CD4-positive, alpha-beta T cell (primary cell): ENCODE measurements at regions not wholly inside any gene's neighbourhood (a gene's known extent, or its start where the extent isn't known, plus 50 kb on each side); places are given as distances from the start of the nearest gene placed in this dataset.

Source experiments
- ATAC-seq: fragments of 200-7000 bp; cut with Tn5 transposase; one replicate; pipeline ENCODE4 v1.10.0; 2022; ENCODE audit warnings: mild to moderate bottlenecking; ENCODE audit not compliant: poor library complexity
- CTCF ChIA-PET: fragments of 350-600 bp; sonication (Branson Sonifier 250); formaldehyde crosslinking; loops from one replicate; lab custom pipeline; 2021; ENCODE audit warnings: antibody characterized with exemption, inconsistent platforms; lab: Charles Lee
- POLR2A ChIA-PET: fragments of 350-600 bp; sonication (Branson Sonifier 250); formaldehyde crosslinking; loops from one replicate; lab custom pipeline; 2021; ENCODE audit warnings: antibody characterized with exemption, inconsistent platforms; lab: Charles Lee
- DNase-seq, 14 experiments: peaks; one replicate each; pipeline ENCODE4 v3.0.0-alpha.2; 2013 to 2020; ENCODE audit warnings: mixed read lengths in 2 of 14
- H3K27ac ChIP-seq, 2 donors: one replicate each; pipeline versions ENCODE4 v1.5.1 to v1.7.0; 2013; ENCODE audit warnings: low read length in 2 of 2, low read depth in 1 of 2, mild to moderate bottlenecking in 1 of 2
- H3K27me3 ChIP-seq, 2 experiments: 1 replicate in 1 of 2; 2 replicates in 1 of 2; pipeline versions ENCODE4 v1.6.1 to v1.7.0; 2013; ENCODE audit warnings: low read length in 2 of 2, control low read depth in 1 of 2, mild to moderate bottlenecking in 1 of 2, moderate library complexity in 1 of 2; ENCODE audit not compliant: insufficient read depth in 2 of 2, control insufficient read depth in 1 of 2
- H3K36me3 ChIP-seq: one replicate; pipeline ENCODE4 v1.6.1; 2013; ENCODE audit warnings: low read length, control low read depth; ENCODE audit not compliant: insufficient read depth
- H3K4me1 ChIP-seq: one replicate; pipeline ENCODE4 v1.6.1; 2013; ENCODE audit warnings: low read length, control low read depth; ENCODE audit not compliant: insufficient read depth
- H3K4me3 ChIP-seq: one replicate; pipeline ENCODE4 v1.5.1; 2013; ENCODE audit warnings: mild to moderate bottlenecking, low read length, moderate library complexity
- H3K9me3 ChIP-seq, 2 experiments: 1 replicate in 1 of 2; 2 replicates in 1 of 2; pipeline versions ENCODE4 v1.6.1 to v1.7.0; 2013; ENCODE audit warnings: low read length in 2 of 2, mild to moderate bottlenecking in 2 of 2, control low read depth in 1 of 2, moderate library complexity in 1 of 2; ENCODE audit not compliant: control insufficient read depth in 1 of 2, insufficient read depth in 1 of 2
- H3K27ac Mint-ChIP-seq: one replicate; pipeline ENCODE4 v1.8.0; 2020; ENCODE audit warnings: mixed read lengths
- H3K27me3 Mint-ChIP-seq: one replicate; pipeline ENCODE4 v1.8.0; 2021; ENCODE audit warnings: mixed read lengths
- H3K36me3 Mint-ChIP-seq: one replicate; pipeline ENCODE4 v1.8.0; 2021; ENCODE audit warnings: low read depth, mixed read lengths
- H3K4me1 Mint-ChIP-seq: one replicate; pipeline ENCODE4 v1.8.0; 2021; ENCODE audit warnings: low read depth, mixed read lengths
- H3K4me3 Mint-ChIP-seq: one replicate; pipeline ENCODE4 v1.8.0; 2020; ENCODE audit warnings: mild to moderate bottlenecking, mixed read lengths
- H3K9me3 Mint-ChIP-seq: one replicate; pipeline ENCODE4 v1.8.0; 2020; ENCODE audit warnings: mixed read lengths
- intact Hi-C, 2 experiments: fragments of 100-400 bp; cut with DNase I in 1 of 2; cut with micrococcal nuclease in 1 of 2; formaldehyde crosslinking; loops; one replicate each; pipeline versions ENCODE4 v1.15.1 to v1.9.0; 2023 to 2025; cut with DNase I, micrococcal nuclease
- TF ChIP-seq, protein P1 (sequence below): fragments of 200-600 bp; IDR thresholded peaks from one replicate; pipeline ENCODE4 v1.8.0; 2022; ENCODE audit warnings: antibody characterized with exemption, mild to moderate bottlenecking

DNA sequence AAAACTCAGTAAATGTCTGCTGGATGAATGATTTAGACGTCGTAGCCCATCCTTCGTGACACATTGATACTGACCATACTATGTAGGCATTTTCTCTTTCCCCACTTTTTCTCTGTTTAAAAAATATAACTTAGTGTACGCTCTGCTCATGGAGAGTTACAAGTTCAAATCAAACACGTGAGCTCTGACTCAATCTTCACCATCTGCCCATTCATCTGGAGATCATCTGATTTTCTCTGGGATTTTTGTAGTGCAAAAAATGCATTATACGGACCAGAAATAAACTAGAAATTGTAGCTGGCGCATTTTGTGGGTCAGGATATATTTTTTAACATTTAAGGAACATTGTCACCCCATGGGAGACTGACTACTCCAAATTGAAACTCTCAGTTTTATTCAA is 124.7 kb upstream of the FAM9B start:
- H3K9me3 Mint-ChIP-seq, result peaks cover 4% of the 10 kb centered on the region
- no peak overlapping the region for H3K4me3 ChIP-seq
- intact Hi-C loops, result no loop called here
- no peaks in the 10 kb centered on the region for H3K4me1 ChIP-seq
- H3K27ac Mint-ChIP-seq, result no peak overlapping the region
- TF ChIP-seq, protein P1, sequence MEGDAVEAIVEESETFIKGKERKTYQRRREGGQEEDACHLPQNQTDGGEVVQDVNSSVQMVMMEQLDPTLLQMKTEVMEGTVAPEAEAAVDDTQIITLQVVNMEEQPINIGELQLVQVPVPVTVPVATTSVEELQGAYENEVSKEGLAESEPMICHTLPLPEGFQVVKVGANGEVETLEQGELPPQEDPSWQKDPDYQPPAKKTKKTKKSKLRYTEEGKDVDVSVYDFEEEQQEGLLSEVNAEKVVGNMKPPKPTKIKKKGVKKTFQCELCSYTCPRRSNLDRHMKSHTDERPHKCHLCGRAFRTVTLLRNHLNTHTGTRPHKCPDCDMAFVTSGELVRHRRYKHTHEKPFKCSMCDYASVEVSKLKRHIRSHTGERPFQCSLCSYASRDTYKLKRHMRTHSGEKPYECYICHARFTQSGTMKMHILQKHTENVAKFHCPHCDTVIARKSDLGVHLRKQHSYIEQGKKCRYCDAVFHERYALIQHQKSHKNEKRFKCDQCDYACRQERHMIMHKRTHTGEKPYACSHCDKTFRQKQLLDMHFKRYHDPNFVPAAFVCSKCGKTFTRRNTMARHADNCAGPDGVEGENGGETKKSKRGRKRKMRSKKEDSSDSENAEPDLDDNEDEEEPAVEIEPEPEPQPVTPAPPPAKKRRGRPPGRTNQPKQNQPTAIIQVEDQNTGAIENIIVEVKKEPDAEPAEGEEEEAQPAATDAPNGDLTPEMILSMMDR, result no peak
- no peaks in the 10 kb centered on the region for H3K36me3 Mint-ChIP-seq
- no peak for ATAC-seq
- H3K36me3 ChIP-seq, result no peaks in the 10 kb centered on the region
- no peaks in the 10 kb centered on the region for H3K9me3 ChIP-seq
- H3K27ac ChIP-seq, result no peak overlapping the region
- H3K4me3 Mint-ChIP-seq, result no peak overlapping the region
- ChIA-PET POLR2A (interaction anchor here (0.6 kb wide), 1 partner anchor 103 kb away, joined by 3 read pairs; no protein-coding TSS in a partner anchor), CTCF (no interaction called here)
- DNase-seq, result no peak
- H3K27me3 Mint-ChIP-seq, result no peaks in the 10 kb centered on the region
- no peaks in the 10 kb centered on the region for H3K27me3 ChIP-seq
- H3K4me1 Mint-ChIP-seq, result no peaks in the 10 kb centered on the region

DNA sequence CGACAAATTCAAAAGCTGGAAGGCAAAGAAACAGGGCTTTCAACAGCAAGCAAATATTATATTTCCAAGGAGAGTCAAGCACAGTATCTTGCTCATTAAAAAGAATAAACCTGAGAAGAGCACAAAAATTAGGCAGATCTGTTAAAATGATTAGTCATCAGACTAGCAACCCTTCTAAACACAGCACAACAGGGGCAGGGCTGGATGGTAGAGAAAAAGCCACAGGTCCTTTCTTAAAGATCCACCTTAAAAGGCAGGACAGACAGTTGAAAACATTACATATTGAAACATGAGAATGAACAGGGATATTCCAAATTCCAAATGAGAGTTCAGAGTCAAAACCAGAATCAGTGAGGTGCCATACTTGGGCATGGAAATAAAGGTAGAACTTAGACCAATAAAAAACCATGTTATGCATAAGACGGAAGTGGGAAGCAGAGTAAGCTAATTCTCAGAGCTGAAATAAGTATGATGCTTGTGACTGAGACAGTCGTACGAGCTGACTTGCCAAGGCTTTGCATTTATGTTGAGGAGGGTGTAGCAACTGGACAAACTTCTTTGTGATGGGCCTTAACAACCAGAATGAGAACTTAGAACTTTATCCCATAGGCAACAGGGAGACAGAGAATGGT is 126.9 kb upstream of the FAM9B start:
- DNase-seq (no peak), ATAC-seq (peak; percentile 24)
- Histone ChIP-seq H3K4me3 (no peak overlapping the region), H3K27me3 (no peaks in the 10 kb centered on the region), H3K9me3 (no peaks in the 10 kb centered on the region), H3K27ac (no peak overlapping the region), H3K36me3 (no peaks in the 10 kb centered on the region), H3K4me1 (no peaks in the 10 kb centered on the region)
- H3K36me3 Mint-ChIP-seq, result peaks cover 1% of the 10 kb centered on the region
- H3K9me3 Mint-ChIP-seq, result no peaks in the 10 kb centered on the region
- no peak overlapping the region for H3K27ac Mint-ChIP-seq
- H3K4me3 Mint-ChIP-seq, result no peak overlapping the region
- H3K27me3 Mint-ChIP-seq, result no peaks in the 10 kb centered on the region
- ChIA-PET POLR2A (no interaction called here), CTCF (interaction anchor here (1.4 kb wide), 1 partner anchor 11 kb away, joined by 3 read pairs; no protein-coding TSS in a partner anchor)
- H3K4me1 Mint-ChIP-seq, result peaks cover 16% of the 10 kb centered on the region
- intact Hi-C loops, result loop anchor here (10.0 kb wide), 2 partner anchors 176 to 304 kb away; partner anchors contain the start of gene TBL1X (in 1 of the 2)
- TF ChIP-seq, protein P1, result no peak

DNA sequence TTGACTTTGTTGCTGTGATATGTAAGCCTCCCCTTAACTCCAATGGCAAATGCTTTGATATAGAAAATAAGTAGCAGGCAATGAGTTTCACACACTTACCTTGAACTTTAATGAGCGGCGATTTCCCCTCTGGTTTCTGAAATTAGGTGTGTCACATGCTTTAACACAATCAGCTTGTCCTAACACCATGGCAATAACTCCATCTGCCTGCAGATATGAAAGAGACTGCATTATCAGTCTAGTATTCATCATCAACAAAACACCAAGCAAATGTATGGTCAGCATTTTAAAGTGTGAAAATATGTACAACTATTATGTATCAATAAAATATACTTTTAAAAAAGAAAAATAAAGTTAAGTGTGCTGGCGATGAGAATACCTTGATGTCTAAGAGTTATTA is 128.8 kb upstream of the FAM9B start:
- H3K27ac ChIP-seq, result no peak overlapping the region
- H3K9me3 Mint-ChIP-seq, result no peaks in the 10 kb centered on the region
- no peaks in the 10 kb centered on the region for H3K27me3 ChIP-seq
- ATAC-seq (no peak), DNase-seq (no peak)
- TF ChIP-seq, protein P1, result no peak
- no peaks in the 10 kb centered on the region for H3K27me3 Mint-ChIP-seq
- peaks cover 5% of the 10 kb centered on the region for H3K36me3 Mint-ChIP-seq
- ChIA-PET POLR2A (no interaction called here), CTCF (no interaction called here)
- intact Hi-C loops, result loop anchor here (10.0 kb wide), 2 partner anchors 178 to 302 kb away; partner anchors contain the start of gene TBL1X (in 1 of the 2)
- peaks cover 21% of the 10 kb centered on the region for H3K4me1 Mint-ChIP-seq
- peaks cover 0 to 3% of the 10 kb centered on the region in 2 experiments for H3K9me3 ChIP-seq
- no peaks in the 10 kb centered on the region for H3K4me1 ChIP-seq
- H3K27ac Mint-ChIP-seq, result no peak overlapping the region
- no peaks in the 10 kb centered on the region for H3K36me3 ChIP-seq
- H3K4me3 ChIP-seq, result no peak overlapping the region
- H3K4me3 Mint-ChIP-seq, result no peak overlapping the region
